ENCODE measurements at regions not wholly inside any gene's neighbourhood (a gene's known extent, or its start where the extent isn't known, plus 50 kb on each side); places are given as distances from the start of the nearest gene placed in this dataset.

DNA sequence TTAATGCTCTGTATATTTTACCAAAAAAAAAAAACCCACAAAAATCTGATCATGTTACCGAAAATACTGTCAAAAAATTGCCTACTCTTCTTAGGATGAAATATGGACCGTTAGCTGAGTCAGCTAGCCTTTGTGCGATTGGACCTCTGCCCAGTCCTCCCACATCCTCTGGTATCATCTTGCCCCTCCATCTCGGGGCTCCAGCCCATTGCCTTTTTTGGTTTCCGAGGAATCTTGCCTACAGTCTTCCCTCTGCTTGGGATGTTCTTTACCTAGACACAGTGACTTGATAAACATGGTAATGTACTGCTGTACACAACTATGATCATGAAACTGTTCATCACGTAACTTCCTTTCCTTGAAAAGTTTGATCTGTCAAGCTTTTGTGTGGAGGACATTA is 371.4 kb downstream of the SV2B start:
- peaks cover 6% of the 10 kb centered on the region for H3K27me3 Mint-ChIP-seq (ENCODE audit: unreplicated experiment)
- H3K9me3 Mint-ChIP-seq (ENCODE audit: unreplicated experiment): no peaks in the 10 kb centered on the region
- H3K4me3 Mint-ChIP-seq (ENCODE audit: unreplicated experiment): no peak overlapping the region
- no peak overlapping the region for H3K27ac Mint-ChIP-seq (ENCODE audit: unreplicated experiment)
- TF ChIP-seq, protein P1, sequence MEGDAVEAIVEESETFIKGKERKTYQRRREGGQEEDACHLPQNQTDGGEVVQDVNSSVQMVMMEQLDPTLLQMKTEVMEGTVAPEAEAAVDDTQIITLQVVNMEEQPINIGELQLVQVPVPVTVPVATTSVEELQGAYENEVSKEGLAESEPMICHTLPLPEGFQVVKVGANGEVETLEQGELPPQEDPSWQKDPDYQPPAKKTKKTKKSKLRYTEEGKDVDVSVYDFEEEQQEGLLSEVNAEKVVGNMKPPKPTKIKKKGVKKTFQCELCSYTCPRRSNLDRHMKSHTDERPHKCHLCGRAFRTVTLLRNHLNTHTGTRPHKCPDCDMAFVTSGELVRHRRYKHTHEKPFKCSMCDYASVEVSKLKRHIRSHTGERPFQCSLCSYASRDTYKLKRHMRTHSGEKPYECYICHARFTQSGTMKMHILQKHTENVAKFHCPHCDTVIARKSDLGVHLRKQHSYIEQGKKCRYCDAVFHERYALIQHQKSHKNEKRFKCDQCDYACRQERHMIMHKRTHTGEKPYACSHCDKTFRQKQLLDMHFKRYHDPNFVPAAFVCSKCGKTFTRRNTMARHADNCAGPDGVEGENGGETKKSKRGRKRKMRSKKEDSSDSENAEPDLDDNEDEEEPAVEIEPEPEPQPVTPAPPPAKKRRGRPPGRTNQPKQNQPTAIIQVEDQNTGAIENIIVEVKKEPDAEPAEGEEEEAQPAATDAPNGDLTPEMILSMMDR (IDR thresholded peaks at IDR 0.05): no peak
- H3K36me3 Mint-ChIP-seq (ENCODE audit: unreplicated experiment): no peaks in the 10 kb centered on the region
- no peak for DNase-seq (ENCODE audit: extremely low spot score, unreplicated experiment)
- no peaks in the 10 kb centered on the region for H3K4me1 Mint-ChIP-seq (ENCODE audit: unreplicated experiment)

DNA sequence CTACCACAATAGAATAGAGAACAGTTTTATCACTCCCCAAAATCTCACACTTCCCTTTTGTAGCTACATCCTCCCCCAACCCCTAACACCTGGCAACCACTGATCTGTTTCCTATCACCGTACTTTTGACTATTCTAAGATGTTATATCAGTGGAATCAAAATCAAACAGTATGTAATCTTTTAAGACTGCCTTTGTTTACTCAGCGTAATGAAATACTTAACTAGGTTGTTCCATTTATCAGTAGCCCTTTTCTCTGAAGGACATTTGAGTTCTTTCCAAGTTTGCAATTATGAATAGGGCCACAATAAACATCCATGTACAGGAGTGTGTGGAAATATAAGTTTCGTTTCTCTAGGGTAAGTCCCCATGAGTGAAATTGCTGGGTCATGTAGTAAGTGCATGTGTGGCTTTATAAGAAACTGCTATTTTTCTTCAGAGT is 372.3 kb downstream of the SV2B start:
- Mint-ChIP-seq H3K9me3 (ENCODE audit: unreplicated experiment) (no peaks in the 10 kb centered on the region), H3K27ac (ENCODE audit: unreplicated experiment) (no peak overlapping the region), H3K4me1 (ENCODE audit: unreplicated experiment) (no peaks in the 10 kb centered on the region), H3K36me3 (ENCODE audit: unreplicated experiment) (no peaks in the 10 kb centered on the region), H3K27me3 (ENCODE audit: unreplicated experiment) (peaks cover 8% of the 10 kb centered on the region), H3K4me3 (ENCODE audit: unreplicated experiment) (no peak overlapping the region)
- no peak for DNase-seq (ENCODE audit: extremely low spot score, unreplicated experiment)
- TF ChIP-seq, protein P1 (IDR thresholded peaks at IDR 0.05): no peak

DNA sequence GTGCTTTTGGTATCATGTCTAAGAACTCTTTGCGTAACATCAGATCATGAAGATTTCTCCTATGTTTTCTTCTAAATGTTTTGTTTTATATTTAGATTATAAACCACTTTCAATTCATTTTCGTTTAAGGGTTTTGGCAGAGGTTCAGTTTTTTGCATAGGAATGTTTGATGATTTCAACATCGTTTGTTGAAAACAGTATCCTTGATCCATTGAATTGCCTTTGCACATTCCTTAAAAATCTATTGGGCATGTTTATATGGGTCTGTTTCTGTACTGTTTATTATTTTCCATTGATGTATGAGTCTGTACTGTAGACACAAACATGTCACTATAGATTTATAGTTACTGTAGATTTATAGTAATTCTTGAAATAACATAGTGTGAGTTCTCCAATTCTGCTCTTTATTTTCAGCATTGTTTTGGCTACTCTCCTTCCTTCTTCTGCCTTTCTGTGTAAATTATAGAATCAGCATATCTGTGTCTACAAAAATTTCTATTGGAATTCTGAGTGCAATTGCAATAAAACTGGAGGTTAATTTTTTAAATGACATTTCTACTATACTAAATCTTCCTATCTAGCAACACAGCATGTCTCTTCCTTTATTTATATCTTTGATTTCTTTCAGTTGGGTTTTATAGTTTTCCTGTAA is 374.0 kb downstream of the SV2B start:
- Mint-ChIP-seq H3K4me1 (ENCODE audit: unreplicated experiment) (no peaks in the 10 kb centered on the region), H3K27ac (ENCODE audit: unreplicated experiment) (no peak overlapping the region), H3K4me3 (ENCODE audit: unreplicated experiment) (no peak overlapping the region), H3K36me3 (ENCODE audit: unreplicated experiment) (no peaks in the 10 kb centered on the region), H3K27me3 (ENCODE audit: unreplicated experiment) (peaks cover 8% of the 10 kb centered on the region), H3K9me3 (ENCODE audit: unreplicated experiment) (no peaks in the 10 kb centered on the region)
- no peak for DNase-seq (ENCODE audit: extremely low spot score, unreplicated experiment)
- TF ChIP-seq, protein P1 (IDR thresholded peaks at IDR 0.05): no peak

DNA sequence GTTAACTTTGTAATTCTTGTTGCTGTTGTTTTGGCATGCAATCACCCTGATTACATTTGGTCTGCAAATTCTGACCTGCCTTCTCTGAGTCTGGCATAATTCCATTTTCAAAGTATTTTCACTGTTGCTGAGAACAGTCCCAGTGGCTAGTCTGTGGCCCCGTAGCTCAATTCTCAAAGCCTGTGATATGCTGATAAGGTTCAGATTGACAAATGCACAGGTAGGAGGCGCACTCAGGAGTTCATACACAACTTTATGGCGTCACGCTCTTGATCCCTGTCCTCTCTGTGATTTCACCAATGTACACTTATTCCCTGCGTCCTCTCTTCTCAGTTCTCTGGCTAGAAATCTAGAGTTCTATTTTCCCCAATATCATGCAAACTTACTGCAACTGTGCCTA is 376.6 kb upstream of the SLCO3A1 start:
- H3K4me3 Mint-ChIP-seq (ENCODE audit: unreplicated experiment): no peak overlapping the region
- no peaks in the 10 kb centered on the region for H3K36me3 Mint-ChIP-seq (ENCODE audit: unreplicated experiment)
- H3K9me3 Mint-ChIP-seq (ENCODE audit: unreplicated experiment): no peaks in the 10 kb centered on the region
- TF ChIP-seq, protein P1 (IDR thresholded peaks at IDR 0.05): no peak
- no peak overlapping the region for H3K27ac Mint-ChIP-seq (ENCODE audit: unreplicated experiment)
- no peaks in the 10 kb centered on the region for H3K4me1 Mint-ChIP-seq (ENCODE audit: unreplicated experiment)
- peaks cover 12% of the 10 kb centered on the region for H3K27me3 Mint-ChIP-seq (ENCODE audit: unreplicated experiment)
- no peak for DNase-seq (ENCODE audit: extremely low spot score, unreplicated experiment)

DNA sequence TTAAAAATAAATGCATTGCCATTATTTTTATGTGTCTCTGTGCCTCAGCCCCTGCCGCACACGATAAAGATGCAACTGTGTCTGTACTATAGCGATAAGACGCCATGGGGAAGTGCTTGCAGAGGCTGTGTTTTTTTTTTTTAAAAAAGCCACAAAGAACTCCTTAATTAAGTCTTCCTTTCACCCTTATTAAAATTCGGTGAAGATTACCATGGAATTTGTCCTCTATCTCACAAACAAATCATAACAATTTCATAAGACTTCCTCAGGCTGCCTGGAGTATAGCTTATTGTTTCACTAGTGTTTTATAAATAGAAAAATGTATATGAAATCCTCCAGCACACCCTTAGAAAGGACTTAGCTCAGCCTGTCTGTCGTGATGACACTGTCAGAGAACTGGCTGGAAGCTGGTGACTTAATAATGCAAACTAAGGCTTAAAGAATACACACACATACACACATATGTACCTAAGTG is 374.8 kb upstream of the SLCO3A1 start:
- TF ChIP-seq, protein P1 (IDR thresholded peaks at IDR 0.05): no peak
- Mint-ChIP-seq H3K27ac (ENCODE audit: unreplicated experiment) (no peak overlapping the region), H3K36me3 (ENCODE audit: unreplicated experiment) (no peaks in the 10 kb centered on the region), H3K9me3 (ENCODE audit: unreplicated experiment) (no peaks in the 10 kb centered on the region), H3K4me1 (ENCODE audit: unreplicated experiment) (no peaks in the 10 kb centered on the region), H3K4me3 (ENCODE audit: unreplicated experiment) (no peak overlapping the region), H3K27me3 (ENCODE audit: unreplicated experiment) (peaks cover 16% of the 10 kb centered on the region)
- DNase-seq (ENCODE audit: extremely low spot score, unreplicated experiment): no peak
